ENCODE measurements at regions not wholly inside any gene's neighbourhood (a gene's known extent, or its start where the extent isn't known, plus 50 kb on each side); places are given as distances from the start of the nearest gene placed in this dataset.

- Histone ChIP-seq H3K27ac (ENCODE audit: low read depth, low read length, poor library complexity, severe bottlenecking) (no peak overlapping the region), H3K9me3 (ENCODE audit: low read length) (no peaks in the 10 kb centered on the region), H3K4me1 (ENCODE audit: insufficient read depth, low read length, poor library complexity, severe bottlenecking) (no peaks in the 10 kb centered on the region), H2AFZ (ENCODE audit: low read length) (no peak overlapping the region), H4K20me1 (ENCODE audit: insufficient read depth, low read length) (no peaks in the 10 kb centered on the region), H3K9me2 (ENCODE audit: insufficient read depth, low read length) (no peaks in the 10 kb centered on the region), H3K4me3 (ENCODE audit: low read depth, low read length, poor library complexity, severe bottlenecking) (no peak overlapping the region), H3K79me2 (ENCODE audit: insufficient read depth, low read depth, low read length) (no peaks in the 10 kb centered on the region), H3K4me2 (ENCODE audit: low read length) (no peak overlapping the region), H3K36me3 (ENCODE audit: insufficient read depth, low read length) (no peaks in the 10 kb centered on the region)
- POLR2A ChIA-PET: interaction anchor here (0.7 kb wide), 1 partner anchor 547 kb away, joined by 3 read pairs; no protein-coding TSS in a partner anchor
- DNase-seq (ENCODE audit: low spot score): no peak
- intact Hi-C loops (cut with micrococcal nuclease; ENCODE audit: unreplicated experiment): no loop called here
- TF ChIP-seq EZH2phosphoT487 (IDR thresholded peaks at IDR 0.05; ENCODE audit: borderline replicate concordance, low read depth, low read length) (no peak), CTCF (conservative IDR thresholded peaks at IDR 0.05; ENCODE audit: low read length) (no peak)
- BruUV-seq (replicated peaks): no TSS peak
- CTCF ChIA-PET (ENCODE audit: unreplicated experiment): no interaction called here
These were observed 87.2 kb upstream of the ETS2 start for GRCh38 chr21:38718481-38718880.

- TF ChIP-seq CTCF (conservative IDR thresholded peaks at IDR 0.05; ENCODE audit: low read length) (no peak), EZH2phosphoT487 (IDR thresholded peaks at IDR 0.05; ENCODE audit: borderline replicate concordance, low read depth, low read length) (no peak)
- no peaks in the 10 kb centered on the region for H3K9me2 ChIP-seq (ENCODE audit: insufficient read depth, low read length)
- intact Hi-C loops (cut with micrococcal nuclease; ENCODE audit: unreplicated experiment): no loop called here
- H2AFZ ChIP-seq (ENCODE audit: low read length): no peak overlapping the region
- no peaks in the 10 kb centered on the region for H4K20me1 ChIP-seq (ENCODE audit: insufficient read depth, low read length)
- no peaks in the 10 kb centered on the region for H3K4me1 ChIP-seq (ENCODE audit: insufficient read depth, low read length, poor library complexity, severe bottlenecking)
- H3K27ac ChIP-seq (ENCODE audit: low read depth, low read length, poor library complexity, severe bottlenecking): no peak overlapping the region
- H3K79me2 ChIP-seq (ENCODE audit: insufficient read depth, low read depth, low read length): no peaks in the 10 kb centered on the region
- DNase-seq (ENCODE audit: low spot score): no peak
- H3K4me2 ChIP-seq (ENCODE audit: low read length): no peak overlapping the region
- no peaks in the 10 kb centered on the region for H3K36me3 ChIP-seq (ENCODE audit: insufficient read depth, low read length)
- CTCF ChIA-PET (ENCODE audit: unreplicated experiment): no interaction called here
- no peaks in the 10 kb centered on the region for H3K9me3 ChIP-seq (ENCODE audit: low read length)
- no TSS peak for BruUV-seq (replicated peaks)
- no peak overlapping the region for H3K4me3 ChIP-seq (ENCODE audit: low read depth, low read length, poor library complexity, severe bottlenecking)
- POLR2A ChIA-PET: interaction anchor here (0.7 to 1.2 kb wide), 3 partner anchors 22 to 309 kb away, joined by 3 to 4 read pairs (median 3); no protein-coding TSS in a partner anchor
These were observed 85.7 kb upstream of the ETS2 start for GRCh38 chr21:38720074-38720473.

GRCh38 chr21:38721055-38721454 lies 84.7 kb upstream of the ETS2 start:
- Histone ChIP-seq H3K9me3 (ENCODE audit: low read length) (no peaks in the 10 kb centered on the region), H3K9me2 (ENCODE audit: insufficient read depth, low read length) (no peaks in the 10 kb centered on the region), H3K4me1 (ENCODE audit: insufficient read depth, low read length, poor library complexity, severe bottlenecking) (no peaks in the 10 kb centered on the region), H3K4me3 (ENCODE audit: low read depth, low read length, poor library complexity, severe bottlenecking) (no peak overlapping the region), H3K79me2 (ENCODE audit: insufficient read depth, low read depth, low read length) (no peaks in the 10 kb centered on the region), H3K27ac (ENCODE audit: low read depth, low read length, poor library complexity, severe bottlenecking) (no peak overlapping the region), H3K4me2 (ENCODE audit: low read length) (no peak overlapping the region), H2AFZ (ENCODE audit: low read length) (no peak overlapping the region), H3K36me3 (ENCODE audit: insufficient read depth, low read length) (no peaks in the 10 kb centered on the region), H4K20me1 (ENCODE audit: insufficient read depth, low read length) (no peaks in the 10 kb centered on the region)
- intact Hi-C loops (cut with micrococcal nuclease; ENCODE audit: unreplicated experiment): no loop called here
- no TSS peak for BruUV-seq (replicated peaks)
- CTCF ChIA-PET (ENCODE audit: unreplicated experiment): no interaction called here
- POLR2A ChIA-PET: interaction anchor here (1.2 kb wide), 1 partner anchor 23 kb away, joined by 3 read pairs; no protein-coding TSS in a partner anchor
- no peak for TF ChIP-seq CTCF (conservative IDR thresholded peaks at IDR 0.05; ENCODE audit: low read length)
- TF ChIP-seq EZH2phosphoT487 (IDR thresholded peaks at IDR 0.05; ENCODE audit: borderline replicate concordance, low read depth, low read length): no peak
- DNase-seq (ENCODE audit: low spot score): no peak
